Adrenal gland (tissue), 5 donors: ENCODE measurements at regions not wholly inside any gene's neighbourhood (a gene's known extent, or its start where the extent isn't known, plus 50 kb on each side); places are given as distances from the start of the nearest gene placed in this dataset.

Experiments
- CTCF ChIP-seq, 6 experiments: fragments of 450-650 bp in 4 of 6; fragments of 200-600 bp in 2 of 6; sonication (generic) in 1 of 6; IDR thresholded peaks; 1 replicate in 5 of 6; 2 replicates in 1 of 6; pipeline versions ENCODE4 v1.5.1 to v1.8.0; 2016 to 2021; ENCODE audit warnings: antibody characterized with exemption in 6 of 6, mild to moderate bottlenecking in 2 of 6, moderate library complexity in 1 of 6
- POLR2A ChIP-seq, 2 donors: fragments of 450-650 bp; IDR thresholded peaks; one replicate each; pipeline ENCODE4 v1.6.1; 2017; ENCODE audit warnings: antibody characterized with exemption in 2 of 2, mild to moderate bottlenecking in 2 of 2, moderate library complexity in 1 of 2
- donor health status: DM: no; HTN: no; CAD: no.

DNA sequence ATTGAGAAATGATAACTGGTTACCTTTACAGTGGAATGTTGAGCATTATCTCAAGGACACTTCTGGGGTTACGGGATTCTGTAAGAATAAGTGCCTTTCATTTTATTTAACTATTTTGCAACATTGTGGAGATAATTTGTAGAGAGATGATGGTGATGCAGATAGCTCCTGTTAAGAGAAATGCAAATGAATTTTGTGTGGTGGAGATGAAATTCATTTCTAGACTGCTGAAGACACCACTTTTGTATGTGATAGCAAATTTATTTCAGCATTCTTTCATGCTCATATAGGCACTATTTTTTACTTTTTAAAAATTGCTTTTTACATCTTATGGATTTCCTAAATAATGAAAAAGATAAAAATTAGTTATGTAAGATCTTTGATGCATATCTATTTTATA is 463.3 kb upstream of the CBLB start:
- TF ChIP-seq CTCF (IDR thresholded peaks at IDR 0.05) (no peak), POLR2A (IDR thresholded peaks at IDR 0.05) (no peak)
